ENCODE measurements at regions not wholly inside any gene's neighbourhood (a gene's known extent, or its start where the extent isn't known, plus 50 kb on each side); places are given as distances from the start of the nearest gene placed in this dataset.
"Not testable (repeated sequence)": the region's sequence is repeated elsewhere in the genome, so short reads cannot be mapped to it uniquely, and the experiment has no call there.

DNA sequence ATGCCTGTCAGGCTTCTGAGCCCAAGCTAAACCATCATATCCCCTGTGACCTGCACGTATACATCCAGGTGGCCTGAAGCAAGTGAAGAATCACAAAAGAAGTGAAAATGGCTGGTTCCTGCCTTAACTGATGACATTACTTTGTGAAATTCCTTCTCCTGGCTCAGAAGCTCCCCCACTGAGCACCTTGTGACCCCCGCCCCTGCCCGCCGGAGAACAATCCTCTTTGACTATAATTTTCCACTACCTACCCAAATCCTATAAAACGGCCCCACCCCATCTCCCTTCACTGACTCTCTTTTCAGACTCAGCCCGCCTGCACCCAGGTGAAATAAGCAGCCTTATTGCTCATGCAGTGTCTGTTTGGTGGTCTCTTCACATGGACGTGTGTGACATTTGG lies 673.9 kb upstream of the TPTE start:
- TF ChIP-seq, protein P1, sequence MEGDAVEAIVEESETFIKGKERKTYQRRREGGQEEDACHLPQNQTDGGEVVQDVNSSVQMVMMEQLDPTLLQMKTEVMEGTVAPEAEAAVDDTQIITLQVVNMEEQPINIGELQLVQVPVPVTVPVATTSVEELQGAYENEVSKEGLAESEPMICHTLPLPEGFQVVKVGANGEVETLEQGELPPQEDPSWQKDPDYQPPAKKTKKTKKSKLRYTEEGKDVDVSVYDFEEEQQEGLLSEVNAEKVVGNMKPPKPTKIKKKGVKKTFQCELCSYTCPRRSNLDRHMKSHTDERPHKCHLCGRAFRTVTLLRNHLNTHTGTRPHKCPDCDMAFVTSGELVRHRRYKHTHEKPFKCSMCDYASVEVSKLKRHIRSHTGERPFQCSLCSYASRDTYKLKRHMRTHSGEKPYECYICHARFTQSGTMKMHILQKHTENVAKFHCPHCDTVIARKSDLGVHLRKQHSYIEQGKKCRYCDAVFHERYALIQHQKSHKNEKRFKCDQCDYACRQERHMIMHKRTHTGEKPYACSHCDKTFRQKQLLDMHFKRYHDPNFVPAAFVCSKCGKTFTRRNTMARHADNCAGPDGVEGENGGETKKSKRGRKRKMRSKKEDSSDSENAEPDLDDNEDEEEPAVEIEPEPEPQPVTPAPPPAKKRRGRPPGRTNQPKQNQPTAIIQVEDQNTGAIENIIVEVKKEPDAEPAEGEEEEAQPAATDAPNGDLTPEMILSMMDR (IDR thresholded peaks at IDR 0.05; ENCODE audit: insufficient read depth, low read length, poor library complexity, severe bottlenecking): not testable (repeated sequence)
- TF ChIP-seq EZH2phosphoT487 (conservative IDR thresholded peaks at IDR 0.05; ENCODE audit: low read length): not testable (repeated sequence)
